ENCODE measurements at regions not wholly inside any gene's neighbourhood (a gene's known extent, or its start where the extent isn't known, plus 50 kb on each side); places are given as distances from the start of the nearest gene placed in this dataset.

GRCh38 chr1:168979276-168979675, 127.2 kb upstream of the ATP1B1 start:
- no peak for FAIRE-seq
- Mint-ChIP-seq H3K27me3 (ENCODE audit: low read depth, unreplicated experiment) (peaks cover 1% of the 10 kb centered on the region), H3K36me3 (ENCODE audit: low read depth, unreplicated experiment) (peaks cover 2% of the 10 kb centered on the region), H3K9me3 (ENCODE audit: unreplicated experiment) (no peaks in the 10 kb centered on the region), H3K27ac (ENCODE audit: unreplicated experiment) (no peak overlapping the region), H3K4me3 (ENCODE audit: unreplicated experiment) (no peak overlapping the region), H3K4me1 (ENCODE audit: low read depth, unreplicated experiment) (no peaks in the 10 kb centered on the region)
- TF ChIP-seq EZH2 (IDR thresholded peaks at IDR 0.05; ENCODE audit: insufficient read depth, low read length) (no peak), CTCF (IDR thresholded peaks at IDR 0.05; ENCODE audit: insufficient read depth, low read depth, low read length) (no peak)
- Histone ChIP-seq H3K27ac (ENCODE audit: low read depth, low read length) (no peak overlapping the region), H2AFZ (ENCODE audit: low read depth, low read length) (no peak overlapping the region), H3K4me3 (ENCODE audit: insufficient read depth, low read depth, low read length) (no peak overlapping the region), H4K20me1 (ENCODE audit: insufficient read depth, low read length) (no peaks in the 10 kb centered on the region), H3K79me2 (ENCODE audit: insufficient read depth, low read length) (no peaks in the 10 kb centered on the region), H3K9ac (ENCODE audit: low read length) (no peak overlapping the region), H3K27me3 (ENCODE audit: insufficient read depth, low read length) (no peaks in the 10 kb centered on the region), H3K4me2 (ENCODE audit: low read length) (no peak overlapping the region), H3K36me3 (ENCODE audit: insufficient read depth, low read length) (no peaks in the 10 kb centered on the region), H3K9me3 (ENCODE audit: insufficient read depth, low read depth, low read length) (no peaks in the 10 kb centered on the region), H3K4me1 (ENCODE audit: insufficient read depth, low read length) (no peaks in the 10 kb centered on the region)
- no peak for DNase-seq (ENCODE audit: low read depth)

DNA sequence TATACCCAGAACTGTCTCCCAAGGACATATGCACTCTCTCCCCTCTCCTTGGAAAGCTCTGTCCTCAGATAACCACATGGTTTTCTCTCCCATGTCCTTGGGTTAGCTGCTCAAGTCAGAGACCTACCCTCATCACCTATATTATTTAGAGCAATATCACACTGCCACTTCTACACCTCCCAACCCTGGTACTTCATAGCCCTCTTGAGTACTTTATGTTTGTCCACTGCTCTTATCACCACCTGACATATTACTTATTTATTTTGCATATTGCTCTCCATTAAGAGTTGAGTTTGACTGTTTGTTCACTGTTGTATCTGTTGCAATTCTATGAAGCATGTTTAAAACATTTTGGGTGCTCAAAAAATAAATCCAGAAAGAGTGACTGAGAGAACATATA, 126.3 kb upstream of the ATP1B1 start:
- H2AFZ ChIP-seq (ENCODE audit: low read depth, low read length): no peak overlapping the region
- H3K27me3 ChIP-seq (ENCODE audit: insufficient read depth, low read length): no peaks in the 10 kb centered on the region
- H3K4me3 Mint-ChIP-seq (ENCODE audit: unreplicated experiment): no peak overlapping the region
- no peaks in the 10 kb centered on the region for H3K9me3 ChIP-seq (ENCODE audit: insufficient read depth, low read depth, low read length)
- no peaks in the 10 kb centered on the region for H3K4me1 ChIP-seq (ENCODE audit: insufficient read depth, low read length)
- H3K36me3 ChIP-seq (ENCODE audit: insufficient read depth, low read length): no peaks in the 10 kb centered on the region
- H3K79me2 ChIP-seq (ENCODE audit: insufficient read depth, low read length): no peaks in the 10 kb centered on the region
- no peak for TF ChIP-seq EZH2 (IDR thresholded peaks at IDR 0.05; ENCODE audit: insufficient read depth, low read length)
- TF ChIP-seq CTCF (IDR thresholded peaks at IDR 0.05; ENCODE audit: insufficient read depth, low read depth, low read length): no peak
- no peak overlapping the region for H3K4me3 ChIP-seq (ENCODE audit: insufficient read depth, low read depth, low read length)
- peaks cover 1% of the 10 kb centered on the region for H3K27me3 Mint-ChIP-seq (ENCODE audit: low read depth, unreplicated experiment)
- H3K4me2 ChIP-seq (ENCODE audit: low read length): no peak overlapping the region
- H3K27ac Mint-ChIP-seq (ENCODE audit: unreplicated experiment): no peak overlapping the region
- no peak overlapping the region for H3K27ac ChIP-seq (ENCODE audit: low read depth, low read length)
- H3K9ac ChIP-seq (ENCODE audit: low read length): no peak overlapping the region
- FAIRE-seq (no peak), DNase-seq (ENCODE audit: low read depth) (no peak)
- H3K4me1 Mint-ChIP-seq (ENCODE audit: low read depth, unreplicated experiment): no peaks in the 10 kb centered on the region
- H3K9me3 Mint-ChIP-seq (ENCODE audit: unreplicated experiment): no peaks in the 10 kb centered on the region
- H3K36me3 Mint-ChIP-seq (ENCODE audit: low read depth, unreplicated experiment): peaks cover 2% of the 10 kb centered on the region
- no peaks in the 10 kb centered on the region for H4K20me1 ChIP-seq (ENCODE audit: insufficient read depth, low read length)

DNA sequence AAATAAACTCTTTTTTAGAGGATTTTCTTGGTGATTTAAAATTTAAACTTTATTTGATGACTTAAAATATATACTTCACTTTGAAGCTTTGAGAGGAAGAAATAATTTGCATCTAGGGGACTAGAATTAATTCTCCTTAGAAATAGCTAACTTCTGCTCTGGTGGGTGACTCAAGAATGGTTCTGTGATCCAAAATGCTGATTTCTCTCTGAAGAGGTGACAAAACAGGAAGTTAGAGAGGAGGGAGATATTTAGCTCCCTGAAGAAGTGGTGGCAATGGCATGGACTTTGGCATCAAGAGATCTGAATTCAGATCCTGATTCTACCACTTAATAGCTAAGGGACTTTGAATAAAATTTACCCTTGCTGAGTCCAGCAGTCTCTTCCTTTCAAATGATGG, 125.8 kb upstream of the ATP1B1 start:
- no peak overlapping the region for H2AFZ ChIP-seq (ENCODE audit: low read depth, low read length)
- DNase-seq (ENCODE audit: low read depth) (no peak), FAIRE-seq (no peak)
- no peak overlapping the region for H3K9ac ChIP-seq (ENCODE audit: low read length)
- no peaks in the 10 kb centered on the region for H3K27me3 ChIP-seq (ENCODE audit: insufficient read depth, low read length)
- Mint-ChIP-seq H3K4me1 (ENCODE audit: low read depth, unreplicated experiment) (no peaks in the 10 kb centered on the region), H3K4me3 (ENCODE audit: unreplicated experiment) (no peak overlapping the region), H3K27me3 (ENCODE audit: low read depth, unreplicated experiment) (peaks cover 1% of the 10 kb centered on the region), H3K36me3 (ENCODE audit: low read depth, unreplicated experiment) (peaks cover 2% of the 10 kb centered on the region), H3K27ac (ENCODE audit: unreplicated experiment) (no peak overlapping the region), H3K9me3 (ENCODE audit: unreplicated experiment) (no peaks in the 10 kb centered on the region)
- no peaks in the 10 kb centered on the region for H3K79me2 ChIP-seq (ENCODE audit: insufficient read depth, low read length)
- no peaks in the 10 kb centered on the region for H3K9me3 ChIP-seq (ENCODE audit: insufficient read depth, low read depth, low read length)
- no peaks in the 10 kb centered on the region for H4K20me1 ChIP-seq (ENCODE audit: insufficient read depth, low read length)
- H3K4me1 ChIP-seq (ENCODE audit: insufficient read depth, low read length): no peaks in the 10 kb centered on the region
- no peak for TF ChIP-seq EZH2 (IDR thresholded peaks at IDR 0.05; ENCODE audit: insufficient read depth, low read length)
- TF ChIP-seq CTCF (IDR thresholded peaks at IDR 0.05; ENCODE audit: insufficient read depth, low read depth, low read length): no peak
- H3K4me2 ChIP-seq (ENCODE audit: low read length): no peak overlapping the region
- H3K36me3 ChIP-seq (ENCODE audit: insufficient read depth, low read length): no peaks in the 10 kb centered on the region
- H3K27ac ChIP-seq (ENCODE audit: low read depth, low read length): no peak overlapping the region
- H3K4me3 ChIP-seq (ENCODE audit: insufficient read depth, low read depth, low read length): no peak overlapping the region

All from astrocyte (in vitro differentiated cells and primary cell).